ENCODE measurements at regions not wholly inside any gene's neighbourhood (a gene's known extent, or its start where the extent isn't known, plus 50 kb on each side); places are given as distances from the start of the nearest gene placed in this dataset.

DNA sequence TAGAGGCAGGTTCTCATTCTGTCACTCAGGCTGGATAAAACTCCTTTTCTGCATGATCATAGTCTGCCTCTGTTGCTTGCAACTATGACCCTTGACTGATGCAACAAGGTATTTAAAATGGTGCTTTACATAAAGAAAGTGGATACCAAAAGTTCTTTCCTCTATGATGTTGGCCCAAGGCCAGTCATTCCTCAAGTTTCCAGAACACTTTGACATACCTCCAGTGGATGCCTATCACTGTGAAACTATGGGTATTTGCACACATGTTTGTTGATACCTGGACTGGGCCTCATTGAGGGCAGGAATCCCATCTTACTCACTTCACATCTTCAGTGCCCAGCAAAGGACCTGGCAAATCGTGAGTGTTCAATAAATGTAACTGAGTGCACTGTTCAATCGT is 159.0 kb upstream of the ZC3H12C start:
- Histone ChIP-seq H3K9me1 (ENCODE audit: control insufficient read depth, extremely low read depth, insufficient read depth, low read length) (no peaks in the 10 kb centered on the region), H3K27me3 (ENCODE audit: control insufficient read depth, extremely low read depth, insufficient read depth, low read length) (no peaks in the 10 kb centered on the region), H3K4me3 (ENCODE audit: control insufficient read depth in 2 of 3, extremely low read depth in 1 of 3, insufficient read depth in 2 of 3, low read depth in 1 of 3, low read length in 3 of 3) (no peak overlapping the region), H3K4me2 (ENCODE audit: control insufficient read depth, extremely low read depth, insufficient read depth, low read depth, low read length) (no peak overlapping the region), H3K27ac (ENCODE audit: control insufficient read depth, insufficient read depth, low read length) (no peak overlapping the region), H4K20me1 (ENCODE audit: control insufficient read depth, extremely low read depth, insufficient read depth, low read length) (no peaks in the 10 kb centered on the region), H2AFZ (ENCODE audit: control insufficient read depth, low read length) (no peak overlapping the region), H3K9me3 (ENCODE audit: control insufficient read depth, low read depth, low read length) (no peaks in the 10 kb centered on the region), H3K9ac (ENCODE audit: control insufficient read depth, extremely low read depth, insufficient read depth, low read length) (no peak overlapping the region), H3K36me3 (ENCODE audit: control insufficient read depth in 2 of 2, extremely low read depth in 1 of 2, insufficient read depth in 2 of 2, low read length in 2 of 2) (no peaks in the 10 kb centered on the region), H3K4me1 (ENCODE audit: control insufficient read depth, extremely low read depth, insufficient read depth, low read length) (no peaks in the 10 kb centered on the region), H3K79me2 (ENCODE audit: control insufficient read depth, insufficient read depth, low read length) (no peaks in the 10 kb centered on the region)
- dilution Hi-C loops (cut with MboI; ENCODE audit: extremely low pct_ligation_motif_present, low sequenced_read_pairs): no loop called here
- FAIRE-seq (no peak), DNase-seq (ENCODE audit: low read depth, low spot score) (no peak)
- TF ChIP-seq EZH2 (IDR thresholded peaks at IDR 0.05; ENCODE audit: low read length) (no peak), CTCF (optimal IDR thresholded peaks at IDR 0.05 in 1 of 3, IDR thresholded peaks at IDR 0.05 in 1 of 3, conservative IDR thresholded peaks at IDR 0.05 in 1 of 3; ENCODE audit: extremely low read depth in 1 of 3, insufficient read depth in 2 of 3, low read length in 3 of 3) (no peak)

DNA sequence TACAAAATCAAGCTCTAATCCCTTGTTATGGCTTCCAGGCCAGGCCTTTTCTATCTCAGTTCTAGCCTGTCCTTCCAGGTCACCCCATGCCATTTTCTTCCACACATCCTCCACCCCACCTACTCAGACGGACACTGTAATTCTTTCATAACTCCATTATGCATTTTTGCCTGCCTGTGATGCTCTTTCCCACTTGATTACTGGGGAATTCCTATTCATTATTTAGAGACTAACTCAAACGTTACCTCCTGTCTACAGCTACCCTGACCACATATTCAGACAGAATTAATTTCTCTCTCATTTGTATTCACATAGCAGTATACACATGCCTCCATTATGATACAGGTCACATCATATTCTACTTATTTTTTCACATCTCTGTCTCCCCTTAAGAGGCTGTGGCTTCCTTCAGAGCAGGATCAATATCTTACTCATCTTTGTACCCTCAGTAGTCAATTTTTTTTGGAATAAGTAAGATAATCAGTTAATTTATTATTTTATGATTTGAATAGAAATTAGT is 156.5 kb upstream of the ZC3H12C start:
- Histone ChIP-seq H3K9me3 (ENCODE audit: control insufficient read depth, low read depth, low read length) (no peaks in the 10 kb centered on the region), H3K79me2 (ENCODE audit: control insufficient read depth, insufficient read depth, low read length) (no peaks in the 10 kb centered on the region), H2AFZ (ENCODE audit: control insufficient read depth, low read length) (no peak overlapping the region), H4K20me1 (ENCODE audit: control insufficient read depth, extremely low read depth, insufficient read depth, low read length) (no peaks in the 10 kb centered on the region), H3K9ac (ENCODE audit: control insufficient read depth, extremely low read depth, insufficient read depth, low read length) (no peak overlapping the region), H3K27ac (ENCODE audit: control insufficient read depth, insufficient read depth, low read length) (no peak overlapping the region), H3K36me3 (ENCODE audit: control insufficient read depth in 2 of 2, extremely low read depth in 1 of 2, insufficient read depth in 2 of 2, low read length in 2 of 2) (no peaks in the 10 kb centered on the region), H3K4me1 (ENCODE audit: control insufficient read depth, extremely low read depth, insufficient read depth, low read length) (peaks cover 13% of the 10 kb centered on the region), H3K4me3 (ENCODE audit: control insufficient read depth in 2 of 3, extremely low read depth in 1 of 3, insufficient read depth in 2 of 3, low read depth in 1 of 3, low read length in 3 of 3) (no peak overlapping the region), H3K4me2 (ENCODE audit: control insufficient read depth, extremely low read depth, insufficient read depth, low read depth, low read length) (no peak overlapping the region), H3K27me3 (ENCODE audit: control insufficient read depth, extremely low read depth, insufficient read depth, low read length) (no peaks in the 10 kb centered on the region), H3K9me1 (ENCODE audit: control insufficient read depth, extremely low read depth, insufficient read depth, low read length) (no peaks in the 10 kb centered on the region)
- TF ChIP-seq CTCF (optimal IDR thresholded peaks at IDR 0.05 in 1 of 3, IDR thresholded peaks at IDR 0.05 in 1 of 3, conservative IDR thresholded peaks at IDR 0.05 in 1 of 3; ENCODE audit: extremely low read depth in 1 of 3, insufficient read depth in 2 of 3, low read length in 3 of 3) (no peak), EZH2 (IDR thresholded peaks at IDR 0.05; ENCODE audit: low read length) (no peak)
- dilution Hi-C loops (cut with MboI; ENCODE audit: extremely low pct_ligation_motif_present, low sequenced_read_pairs): no loop called here
- no peak for FAIRE-seq
- no peak for DNase-seq (ENCODE audit: low read depth, low spot score)
